NCI-H1105 treated with DMSO at 0.1 percent for 48 hours (cell line): ENCODE measurements at regions not wholly inside any gene's neighbourhood (a gene's known extent, or its start where the extent isn't known, plus 50 kb on each side); places are given as distances from the start of the nearest gene placed in this dataset.
"Not testable (repeated sequence)": the region's sequence is repeated elsewhere in the genome, so short reads cannot be mapped to it uniquely, and the experiment has no call there.

Source experiments
- DNase-seq: peaks from one replicate; lab custom pipeline; 2025; lab: John Stamatoyannopoulos, UW

- DNase-seq = no peak
These were observed 1081.2 kb downstream of the SOCS6 start for GRCh38 chr18:71370095-71370494.

DNA sequence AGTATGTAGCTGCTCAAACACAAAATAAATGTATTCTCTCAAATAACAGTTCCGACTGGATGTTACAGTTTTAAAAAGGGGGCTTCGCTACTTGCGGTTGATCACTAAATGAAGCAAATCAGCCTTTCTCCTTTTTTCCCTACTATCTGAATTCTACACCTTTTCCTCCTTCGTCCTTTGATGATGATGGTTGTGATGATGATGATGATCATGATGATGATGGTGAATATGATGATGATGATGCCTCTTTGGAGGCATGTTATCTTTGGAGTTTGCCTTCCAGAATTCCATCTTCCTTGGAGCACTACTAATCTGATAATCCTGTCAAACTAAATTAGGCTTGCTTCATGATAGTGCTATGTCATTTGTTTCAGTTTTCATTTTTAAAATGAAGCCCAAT lies 1073.3 kb downstream of the SOCS6 start:
- DNase-seq = no peak

DNA sequence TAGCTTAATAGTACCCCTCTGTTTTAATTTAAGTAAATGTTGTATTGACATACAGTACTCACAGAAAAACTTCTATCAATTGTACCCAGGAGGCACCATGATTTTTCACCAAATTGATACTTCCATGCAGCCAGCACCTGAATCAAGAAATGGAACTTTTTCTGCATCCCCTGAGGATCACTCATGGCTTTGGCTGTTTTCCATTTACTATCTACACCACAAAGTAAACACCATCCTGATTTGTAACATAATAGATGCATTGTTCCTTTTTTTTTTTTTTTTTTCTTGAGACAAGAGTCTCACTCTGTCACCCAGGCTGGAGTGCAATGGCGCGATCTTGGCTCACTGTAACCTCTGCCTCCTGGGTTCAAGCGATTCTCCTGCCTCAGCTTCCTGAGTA lies 1066.8 kb downstream of the SOCS6 start:
- DNase-seq = not testable (repeated sequence)

DNA sequence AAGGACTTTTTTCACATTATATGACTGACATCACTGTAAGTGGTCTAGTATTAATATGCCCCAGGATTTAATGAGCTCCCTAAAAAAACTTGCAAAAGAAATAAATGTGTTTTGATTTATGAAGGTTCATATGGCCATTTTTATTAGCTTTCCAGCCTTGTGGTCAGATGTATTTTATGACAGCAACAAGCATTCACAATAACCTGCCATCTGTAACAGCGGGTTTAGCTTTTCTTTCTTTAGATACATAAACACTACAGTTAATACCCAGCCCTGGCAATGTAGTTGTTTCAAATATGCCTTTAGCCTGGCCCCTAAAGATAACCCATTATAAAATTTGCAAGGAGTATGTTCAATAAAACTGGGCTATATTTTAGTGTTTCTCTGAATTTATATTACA lies 1063.8 kb downstream of the SOCS6 start:
- no peak for DNase-seq

- DNase-seq = peak; percentile 53
These were observed 1047.8 kb downstream of the SOCS6 start for GRCh38 chr18:71336576-71337210.

GRCh38 chr18:71329563-71329962 lies 1040.7 kb downstream of the SOCS6 start:
- DNase-seq = no peak

DNA sequence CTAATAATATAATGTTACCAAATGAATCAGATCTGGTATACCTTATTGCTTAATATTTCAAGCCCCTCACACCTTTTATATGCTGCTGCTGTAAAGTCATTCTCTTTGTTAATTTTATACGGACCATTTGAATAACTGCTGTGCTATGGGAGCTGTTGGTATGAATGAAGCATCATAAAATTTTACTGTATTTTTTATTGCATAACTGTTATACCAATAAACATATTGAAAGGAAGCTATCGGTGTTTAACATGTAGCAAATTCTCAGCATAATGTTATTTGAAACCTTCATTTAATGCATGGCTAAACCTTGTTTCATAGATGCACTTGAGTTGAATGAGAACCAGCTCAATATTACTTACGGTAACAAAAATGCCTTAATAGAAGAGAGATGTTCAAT lies 1040.3 kb downstream of the SOCS6 start:
- DNase-seq = peak; percentile 19

DNA sequence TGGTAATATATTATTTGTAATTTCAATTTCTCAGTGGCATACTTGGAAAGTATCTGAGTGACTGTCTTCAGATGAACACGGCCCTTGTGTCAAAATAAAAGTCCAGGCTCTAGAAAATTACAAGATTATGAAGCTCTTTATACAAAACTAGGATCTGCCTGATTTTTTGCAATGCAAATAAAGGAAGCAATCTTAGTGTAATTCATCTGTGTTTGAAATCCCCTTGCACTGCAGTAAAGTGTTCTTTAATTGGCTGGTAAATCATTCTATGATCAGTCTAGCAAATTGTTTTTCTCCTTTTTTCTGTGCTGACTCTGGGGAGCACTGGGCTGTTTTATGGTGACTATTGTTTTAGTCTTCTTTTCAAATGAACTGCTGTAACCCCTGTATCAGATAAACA lies 1039.0 kb downstream of the SOCS6 start:
- peak; percentile 74 for DNase-seq

- DNase-seq = no peak
These were observed 1038.6 kb downstream of the SOCS6 start for GRCh38 chr18:71327441-71327840.

- no peak for DNase-seq
These were observed 1038.0 kb downstream of the SOCS6 start for GRCh38 chr18:71326826-71327225.

- DNase-seq = no peak
These were observed 1035.5 kb downstream of the SOCS6 start for GRCh38 chr18:71324356-71324755.

GRCh38 chr18:71322201-71322600 lies 1033.4 kb downstream of the SOCS6 start:
- no peak for DNase-seq

GRCh38 chr18:71321319-71321718 lies 1032.5 kb downstream of the SOCS6 start:
- DNase-seq = no peak

GRCh38 chr18:71304856-71305255 lies 1016.0 kb downstream of the SOCS6 start:
- no peak for DNase-seq

- DNase-seq = not testable (repeated sequence)
These were observed 1014.9 kb downstream of the SOCS6 start for GRCh38 chr18:71303743-71304142.

DNA sequence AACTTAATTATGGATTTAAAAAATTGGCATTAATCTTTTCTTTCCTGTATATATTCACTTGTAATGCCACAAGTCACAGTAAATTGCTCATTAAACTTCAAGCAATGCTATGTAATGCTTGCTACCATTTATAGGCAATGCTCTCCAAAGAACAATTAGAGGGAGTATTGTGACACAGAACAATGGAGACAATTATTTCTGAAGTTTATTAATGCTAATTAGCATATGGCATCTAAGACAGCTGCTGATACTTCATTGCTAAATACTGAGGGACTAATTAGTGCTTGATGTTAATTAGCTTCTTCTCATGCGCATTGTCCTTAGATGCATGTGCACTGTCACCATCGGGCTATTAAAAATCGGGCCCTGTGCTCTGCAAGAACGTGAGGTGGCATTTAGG lies 1012.8 kb downstream of the SOCS6 start:
- DNase-seq = peak; percentile 23

DNA sequence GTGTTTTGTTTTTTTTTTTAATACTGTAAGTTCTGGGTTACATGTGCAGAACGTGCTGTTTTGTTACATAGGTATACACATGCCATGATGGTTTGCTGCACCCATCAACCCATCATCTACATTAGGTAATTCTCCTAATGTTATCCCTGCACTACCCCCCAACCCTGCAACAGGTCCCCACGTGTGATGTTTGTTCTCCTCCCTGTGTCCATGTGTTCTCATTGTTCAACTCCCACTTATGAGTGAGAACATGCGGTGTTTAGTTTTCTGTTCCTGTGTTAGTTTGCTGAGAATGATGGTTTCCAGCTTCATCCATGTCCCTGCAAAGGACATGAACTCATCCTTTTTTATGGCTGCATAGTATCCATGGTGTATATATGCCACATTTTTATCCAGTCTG lies 1005.4 kb downstream of the SOCS6 start:
- not testable (repeated sequence) for DNase-seq

DNA sequence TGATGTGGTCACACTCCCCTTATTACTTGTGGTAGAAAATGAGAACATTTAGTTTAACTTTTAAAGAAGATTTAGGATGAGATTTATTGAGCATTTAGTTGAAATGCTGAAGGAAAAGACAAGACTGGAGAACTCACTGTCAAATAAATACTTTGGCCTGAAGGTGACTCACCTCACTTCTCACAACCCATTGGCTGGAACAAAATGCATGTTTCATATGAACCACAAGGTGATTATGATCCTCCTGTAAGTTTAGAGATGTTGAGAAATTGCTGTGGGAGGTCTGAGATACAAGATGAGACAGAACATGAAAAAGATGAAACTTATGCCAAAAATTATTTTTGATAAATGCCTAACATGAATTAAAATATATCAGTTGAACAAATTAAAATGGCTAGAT lies 1004.5 kb downstream of the SOCS6 start:
- no peak for DNase-seq

GRCh38 chr18:71287268-71287667 lies 998.4 kb downstream of the SOCS6 start:
- DNase-seq = no peak

GRCh38 chr18:71252351-71252865 lies 963.6 kb downstream of the SOCS6 start:
- DNase-seq = no peak

DNA sequence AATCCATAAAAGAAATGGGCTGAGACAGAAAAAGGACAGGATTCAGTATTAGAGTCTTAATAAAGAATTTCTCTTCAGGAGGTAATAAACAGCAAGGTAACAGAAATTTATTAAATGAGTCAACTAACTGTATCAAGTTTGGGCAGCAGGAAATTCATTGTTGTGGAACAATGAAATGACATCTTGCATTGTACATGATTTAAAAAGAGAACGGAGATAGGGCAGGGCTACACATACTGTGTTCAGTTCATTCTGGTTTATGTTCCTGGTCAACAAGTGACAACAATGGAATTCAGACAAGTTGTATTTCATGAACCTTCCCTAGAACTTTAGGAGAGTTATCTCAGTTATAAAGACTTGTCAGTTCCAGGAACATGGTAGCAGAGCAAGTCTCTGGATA lies 961.3 kb downstream of the SOCS6 start:
- DNase-seq = no peak

DNA sequence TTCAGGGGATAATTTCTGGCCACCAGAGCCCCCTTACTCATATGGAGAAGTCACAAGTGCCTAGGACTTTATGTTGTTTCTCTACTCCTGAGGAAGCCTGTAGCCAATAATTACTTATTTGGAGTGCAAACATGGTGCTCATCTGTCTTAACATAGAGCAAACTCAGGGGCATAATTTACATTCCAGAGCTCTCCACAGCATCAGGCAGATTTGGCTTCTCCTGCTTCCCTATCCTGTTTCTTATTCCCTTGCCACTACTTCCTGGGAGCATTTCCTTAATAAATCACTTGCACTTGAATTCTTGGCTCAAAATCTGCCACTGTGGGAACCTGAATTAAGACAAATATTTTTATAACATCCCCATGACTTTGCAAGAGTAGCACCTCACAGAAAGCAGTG lies 960.9 kb downstream of the SOCS6 start:
- no peak for DNase-seq

GRCh38 chr18:71242981-71243380 lies 954.1 kb downstream of the SOCS6 start:
- no peak for DNase-seq

DNA sequence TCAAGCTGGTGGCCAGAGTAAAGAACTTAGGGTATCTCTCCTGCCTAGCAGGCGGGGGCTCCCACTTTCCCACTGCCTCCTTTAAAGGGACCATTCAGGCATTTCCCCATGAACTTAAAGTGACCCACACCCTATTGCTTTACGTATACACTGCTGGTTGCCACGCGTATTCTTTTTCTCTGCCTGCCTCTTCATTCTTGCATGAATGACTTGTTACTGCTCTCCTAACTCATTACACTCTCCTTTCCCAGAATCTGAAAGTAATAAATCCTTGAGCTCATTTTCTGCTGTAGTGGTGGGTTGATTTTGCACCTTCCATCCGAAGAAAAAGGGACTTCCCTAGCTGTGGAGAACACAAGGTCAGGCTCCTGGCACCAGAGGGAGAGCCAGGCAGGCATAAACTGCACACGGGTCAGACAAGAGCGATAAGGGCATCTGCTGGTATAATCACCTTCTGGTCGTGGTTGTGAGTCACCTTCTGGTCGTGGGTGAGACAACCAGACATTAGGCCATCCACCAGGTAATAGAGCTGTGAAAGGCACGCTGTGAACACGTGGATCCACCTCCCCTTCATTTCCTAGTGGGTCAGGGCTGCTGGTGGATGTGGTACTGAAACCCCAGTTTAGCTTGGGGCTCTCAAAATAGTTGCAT lies 950.3 kb downstream of the SOCS6 start:
- DNase-seq = no peak
